Left lobe of liver (tissue), 2 donors: ENCODE measurements at regions not wholly inside any gene's neighbourhood (a gene's known extent, or its start where the extent isn't known, plus 50 kb on each side); places are given as distances from the start of the nearest gene placed in this dataset.
"Not testable (repeated sequence)": the region's sequence is repeated elsewhere in the genome, so short reads cannot be mapped to it uniquely, and the experiment has no call there.

Experiments
- ATAC-seq: fragments of 200-7000 bp; cut with Tn5 transposase; one replicate; pipeline ENCODE4 v1.9.1; 2020; ENCODE audit warnings: mild to moderate bottlenecking, moderate library complexity
- DNase-seq: peaks from one replicate; pipeline ENCODE4 v3.0.0-alpha.2; 2020; ENCODE audit warnings: low spot score
- donor health status: DM: no; HTN: no; CAD: no; lungs with moderate emphysema.
- donor health status: DM: no; HTN: yes; CAD: no.

DNA sequence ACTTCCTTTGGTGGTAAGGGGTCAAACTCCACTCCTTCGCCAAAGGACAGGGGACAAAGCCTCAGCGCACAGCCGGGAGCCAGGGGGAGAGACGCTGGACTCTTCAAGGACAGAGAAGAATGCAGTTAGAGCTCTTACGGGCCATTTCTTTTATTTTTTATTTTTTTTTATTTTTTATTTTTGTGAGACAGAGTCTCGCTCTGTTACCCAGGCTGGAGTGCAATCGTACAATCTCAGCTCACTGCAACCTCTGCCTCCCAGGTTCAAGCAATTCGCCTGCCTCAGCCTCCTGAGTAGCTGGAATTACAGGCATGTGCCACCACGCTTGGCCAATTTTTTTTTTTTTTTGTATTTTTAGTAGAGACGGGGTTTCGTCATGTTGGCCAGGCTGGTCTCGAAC is 93.2 kb upstream of the RPH3AL start, which contains the start of gene RFLNB:
RFLNB (minus strand) TSS at position 101 of the 400 bp plus-strand sequence.
- ATAC-seq, DNase-seq: not testable (repeated sequence)

GRCh38 chr17:444879-445454 is 92.4 kb upstream of the RPH3AL start:
- DNase-seq (no peak), ATAC-seq (no peak)

- ATAC-seq (no peak), DNase-seq (no peak)
Measured at GRCh38 chr17:443109-443508, 90.5 kb upstream of the RPH3AL start.

DNA sequence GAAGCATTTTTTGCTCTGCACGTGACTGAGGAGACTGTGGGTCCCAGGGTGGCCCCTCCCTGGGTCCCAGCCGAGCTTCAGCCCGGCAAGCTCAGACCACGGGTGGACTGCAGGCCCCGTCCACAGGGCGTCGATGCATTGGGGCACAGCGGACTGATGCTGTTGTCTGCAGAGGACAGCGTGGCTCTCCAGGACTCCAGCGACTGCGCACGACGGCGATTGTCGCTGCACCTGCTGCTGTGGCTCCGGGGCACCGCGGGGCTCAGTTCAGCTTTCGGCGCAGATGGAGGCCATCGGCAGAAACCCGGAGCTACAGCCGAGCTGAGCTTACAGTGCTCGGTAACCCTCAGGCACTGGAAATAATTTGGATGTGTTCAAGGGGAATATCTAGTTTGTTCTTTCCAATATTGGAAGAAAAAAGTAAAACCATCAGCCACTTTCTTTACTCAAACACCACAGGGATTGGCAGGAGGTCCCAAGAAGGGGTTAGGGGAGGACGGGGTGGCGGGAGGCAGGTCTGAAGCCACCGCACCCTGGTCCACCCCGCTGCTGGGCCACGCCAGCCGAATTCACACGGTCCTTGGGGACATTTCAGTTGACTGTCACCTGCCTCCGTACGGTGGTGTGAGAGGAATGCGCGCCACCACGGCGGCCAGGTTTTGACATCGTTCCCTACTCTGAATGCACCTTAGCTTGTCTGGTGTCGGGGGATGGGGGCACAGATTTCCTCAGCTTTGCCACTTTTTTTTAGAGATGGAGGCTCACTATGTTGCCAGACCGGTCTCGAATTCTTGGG is 88.7 kb upstream of the RPH3AL start:
- no peak for ATAC-seq
- no peak for DNase-seq

- ATAC-seq (no peak), DNase-seq (no peak)
Measured at GRCh38 chr17:438191-438590, 85.6 kb upstream of the RPH3AL start.

GRCh38 chr17:437545-437944 is 84.9 kb upstream of the RPH3AL start:
- ATAC-seq (no peak), DNase-seq (no peak)

GRCh38 chr17:436571-436970 is 84.0 kb upstream of the RPH3AL start:
- DNase-seq (no peak), ATAC-seq (no peak)

GRCh38 chr17:432471-432870 is 79.9 kb upstream of the RPH3AL start:
- not testable (repeated sequence) for ATAC-seq, DNase-seq

DNA sequence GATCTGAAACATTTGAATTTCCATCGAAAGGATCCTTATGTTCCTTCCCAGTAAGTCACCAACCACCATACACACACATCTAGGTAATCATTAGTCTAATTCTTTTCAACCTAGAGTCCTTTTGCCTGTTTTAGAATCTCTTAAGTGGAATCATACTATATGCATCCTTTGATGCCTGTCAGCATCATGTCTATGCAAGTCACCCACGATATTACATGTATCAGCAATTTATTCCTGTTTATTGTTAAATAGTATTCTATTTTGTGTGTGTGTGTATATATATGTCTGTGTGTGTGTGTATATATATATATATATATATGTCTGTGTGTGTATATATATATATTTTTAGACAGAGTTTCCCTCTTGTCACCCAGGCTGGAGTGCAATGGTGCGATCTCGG is 78.9 kb upstream of the RPH3AL start:
- DNase-seq (no peak), ATAC-seq (no peak)

DNA sequence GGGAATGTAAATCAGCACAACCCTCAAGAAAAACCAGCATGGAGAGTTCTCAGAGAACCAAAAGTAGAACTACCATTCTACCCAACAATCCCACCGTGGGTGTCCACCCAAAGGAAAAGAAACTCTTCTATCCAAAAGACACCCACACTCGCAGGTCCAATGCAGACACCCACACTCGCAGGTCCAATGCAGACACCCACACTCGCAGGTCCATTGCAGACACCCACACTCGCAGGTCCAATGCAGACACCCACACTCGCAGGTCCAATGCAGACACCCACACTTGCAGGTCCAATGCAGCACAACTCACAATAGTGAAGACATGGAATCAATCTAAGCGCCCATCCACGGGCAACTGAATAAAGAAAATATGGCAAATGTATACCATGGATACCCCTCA is 77.0 kb upstream of the RPH3AL start:
- no peak for ATAC-seq
- DNase-seq = no peak

DNA sequence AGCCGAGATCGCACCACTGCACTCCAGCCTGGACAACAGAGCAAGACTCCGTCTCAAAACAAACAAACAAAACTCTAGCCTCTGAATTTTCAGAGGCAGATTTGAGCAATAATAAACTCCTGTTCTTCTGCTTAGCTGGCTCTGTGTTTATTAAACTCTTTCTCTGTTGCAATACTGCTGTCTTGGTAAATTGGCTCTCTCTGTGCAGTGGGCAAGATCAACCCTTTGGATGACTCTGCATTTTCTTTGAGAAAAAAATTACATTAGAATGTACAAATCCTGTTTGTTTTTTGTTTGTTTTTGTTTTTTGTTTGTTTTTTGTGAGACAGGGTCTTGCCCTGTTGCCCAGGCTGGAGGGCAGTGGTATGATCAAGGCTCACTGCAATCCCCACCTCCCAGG is 75.8 kb upstream of the RPH3AL start:
- DNase-seq = no peak
- no peak for ATAC-seq

- no peak for ATAC-seq
Measured at GRCh38 chr17:427891-428290, 75.3 kb upstream of the RPH3AL start.

GRCh38 chr17:427327-427726 is 74.7 kb upstream of the RPH3AL start:
- no peak for ATAC-seq
- DNase-seq = no peak

More at GRCh38 chr17:427891-428290, 75.3 kb upstream of the RPH3AL start:
- DNase-seq = no peak

DNA sequence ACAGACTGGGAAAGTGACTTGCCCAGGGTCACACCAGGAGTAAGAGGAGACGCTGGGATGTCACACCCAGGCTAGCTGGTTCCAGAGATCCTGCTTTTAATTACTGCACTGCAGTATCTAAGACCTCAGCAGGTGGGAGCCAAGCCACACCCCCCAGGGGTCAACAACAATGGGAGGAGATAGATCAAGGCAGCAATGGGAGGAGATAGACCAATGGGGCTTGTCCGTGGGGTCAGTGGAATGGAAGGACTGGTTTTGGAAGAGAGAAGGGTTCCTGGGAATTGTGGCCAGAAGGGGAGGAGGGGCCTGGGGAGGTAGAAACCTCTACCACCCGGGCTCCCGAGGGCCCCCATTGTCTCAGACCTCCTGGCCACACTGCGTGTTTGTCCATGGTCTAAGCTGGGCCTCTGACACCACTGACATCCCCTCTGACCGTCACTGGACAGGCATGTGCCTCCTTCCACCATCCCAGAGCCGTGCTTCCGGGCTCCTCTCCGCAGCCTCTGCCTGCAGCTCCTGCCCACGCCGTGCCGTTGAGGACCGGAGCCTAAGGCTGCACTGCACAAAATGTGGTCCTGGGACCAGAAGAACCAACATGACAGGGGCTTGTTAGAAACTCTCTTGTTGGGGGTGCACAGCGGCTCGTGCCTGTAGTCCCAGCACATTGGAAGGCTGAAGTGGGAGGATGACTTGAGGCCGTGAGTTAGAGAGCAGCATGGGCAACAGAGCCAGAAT is 69.8 kb upstream of the RPH3AL start:
- ATAC-seq (no peak), DNase-seq (no peak)

DNA sequence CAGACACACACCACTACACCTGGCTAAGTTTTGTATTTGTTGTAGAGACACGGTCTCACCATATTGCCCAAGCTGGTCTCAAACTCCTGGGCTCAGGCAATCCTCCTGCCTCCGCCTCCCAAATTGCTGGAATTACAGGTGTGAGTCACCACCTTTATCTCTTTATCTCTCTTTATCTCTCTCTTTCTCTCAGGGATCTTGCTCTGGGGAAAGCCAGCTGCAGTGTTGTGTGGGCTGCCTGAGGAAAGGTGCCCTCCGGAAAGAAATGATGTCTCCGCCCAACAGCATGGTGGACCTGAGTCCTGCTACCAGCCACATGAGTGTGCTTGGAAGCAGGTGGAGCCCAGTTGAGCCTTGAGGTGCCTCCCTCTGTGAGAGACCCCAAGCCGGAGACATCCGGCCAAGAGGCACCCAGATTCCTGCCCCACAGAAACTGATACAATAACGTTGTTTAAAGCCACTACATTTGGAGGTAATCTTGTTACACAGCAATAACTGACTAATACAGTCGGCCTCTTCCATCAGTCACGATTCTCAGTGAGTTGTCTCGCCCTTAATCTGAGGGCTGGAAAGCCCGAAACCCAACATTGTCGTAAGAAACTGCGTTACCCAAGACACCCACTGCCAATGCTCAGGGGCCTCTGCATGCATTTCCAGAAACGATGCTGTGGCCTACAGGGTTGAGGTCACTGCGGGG is 68.0 kb upstream of the RPH3AL start:
- ATAC-seq (no peak), DNase-seq (no peak)

DNA sequence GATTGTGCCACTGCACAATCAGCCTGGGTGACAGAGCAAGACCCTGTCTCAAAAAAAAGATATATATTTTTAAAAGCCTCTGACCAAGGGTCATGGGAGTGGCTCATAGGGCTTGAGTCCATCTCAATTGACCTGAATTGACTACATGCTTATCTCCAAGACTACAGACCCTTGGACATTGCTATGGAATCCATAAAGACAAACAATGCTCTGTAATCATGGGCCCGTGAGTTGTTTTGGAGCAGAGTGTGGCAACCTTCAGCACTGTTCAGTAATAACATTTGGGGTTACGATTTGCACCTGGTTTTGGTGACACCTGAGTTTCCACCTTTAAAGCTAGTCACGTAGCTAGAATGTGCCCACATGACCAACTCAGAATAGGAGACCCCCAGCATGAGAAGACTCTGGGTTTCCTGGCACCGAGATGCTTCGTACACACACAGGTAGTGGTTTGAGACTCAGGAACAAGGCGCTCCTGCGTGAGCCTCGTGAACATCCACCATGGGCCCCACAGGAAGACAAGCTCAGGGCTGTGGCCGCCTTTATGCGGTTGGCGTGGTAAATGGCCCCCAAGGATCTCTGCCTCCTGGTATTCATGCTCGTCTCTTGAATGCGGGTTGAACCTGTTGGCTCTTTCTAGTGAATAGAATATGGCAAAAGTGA is 66.6 kb upstream of the RPH3AL start:
- ATAC-seq = no peak
- no peak for DNase-seq

DNA sequence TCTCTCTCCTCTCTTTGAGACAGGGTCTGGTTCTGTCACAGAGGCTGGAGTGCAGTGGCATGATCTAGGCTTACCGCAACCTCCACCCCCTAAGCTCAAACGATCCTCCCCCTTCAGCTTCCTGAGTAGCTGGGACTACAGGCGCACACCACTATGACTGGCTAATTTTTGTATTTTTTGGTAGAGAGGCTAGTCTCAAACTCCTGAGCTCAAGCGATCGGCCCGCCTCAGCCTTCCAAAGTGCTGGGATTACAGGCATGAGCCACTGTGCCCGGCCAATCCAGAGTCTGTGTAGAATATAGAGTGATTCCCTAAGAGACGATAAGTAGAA is 65.8 kb upstream of the RPH3AL start:
- DNase-seq = no peak
- ATAC-seq = no peak

- no peak for ATAC-seq
- no peak for DNase-seq
Measured at GRCh38 chr17:417691-418420, 65.2 kb upstream of the RPH3AL start.

GRCh38 chr17:416293-417206 is 63.9 kb upstream of the RPH3AL start:
- DNase-seq (no peak), ATAC-seq (no peak)
